CD14-positive monocyte (primary cell): ENCODE measurements at regions not wholly inside any gene's neighbourhood (a gene's known extent, or its start where the extent isn't known, plus 50 kb on each side); places are given as distances from the start of the nearest gene placed in this dataset.

Experiments used
- DNase-seq, 3 donors: peaks; one replicate each; pipeline ENCODE4 v3.0.0-alpha.2; 2011 to 2022
- H2AFZ ChIP-seq: 2 replicates; pipeline ENCODE4 v1.6.0; 2012; ENCODE audit warnings: mild to moderate bottlenecking, low read depth, low read length, inconsistent platforms; ENCODE audit not compliant: insufficient read depth, poor library complexity, severe bottlenecking
- H3K27ac ChIP-seq, 2 donors: 1 replicate in 1 of 2; 2 replicates in 1 of 2; pipeline ENCODE4 v1.5.1; 2012 to 2013; ENCODE audit warnings: low read length in 2 of 2, control low read depth in 1 of 2, inconsistent platforms in 1 of 2, low read depth in 1 of 2, mild to moderate bottlenecking in 1 of 2
- H3K27me3 ChIP-seq, 2 donors: one replicate each; pipeline versions ENCODE4 v1.6.0 to v1.6.1; 2011 to 2013; ENCODE audit warnings: low read length in 2 of 2; ENCODE audit not compliant: control insufficient read depth in 2 of 2, insufficient read depth in 2 of 2
- H3K36me3 ChIP-seq, 2 donors: replicated peaks in 1 of 2; 1 replicate in 1 of 2; 2 replicates in 1 of 2; pipeline versions ENCODE4 v1.5.1 to v1.6.1; 2012 to 2013; ENCODE audit warnings: low read length in 2 of 2, control low read depth in 1 of 2, inconsistent platforms in 1 of 2, mild to moderate bottlenecking in 1 of 2; ENCODE audit not compliant: insufficient read depth in 2 of 2, control insufficient read depth in 1 of 2
- H3K4me1 ChIP-seq, 2 donors: 1 replicate in 1 of 2; 2 replicates in 1 of 2; pipeline versions ENCODE4 v1.5.1 to v1.6.1; 2012 to 2013; ENCODE audit warnings: low read length in 2 of 2, control low read depth in 1 of 2, inconsistent platforms in 1 of 2, mild to moderate bottlenecking in 1 of 2, moderate library complexity in 1 of 2; ENCODE audit not compliant: insufficient read depth in 2 of 2, control insufficient read depth in 1 of 2
- H3K4me2 ChIP-seq: replicated peaks from 2 replicates; pipeline ENCODE3; 2012; ENCODE audit warnings: low read length, moderate library complexity, mild to moderate bottlenecking; ENCODE audit not compliant: poor library complexity, severe bottlenecking; ENCODE audit errors: extremely low read depth
- H3K4me3 ChIP-seq, 3 experiments: fragments of 200-600 bp in 1 of 3; sonication (generic) in 1 of 3; replicated peaks in 1 of 3; 1 replicate in 2 of 3; 2 replicates in 1 of 3; pipeline ENCODE4 v1.5.1; 2011 to 2013; ENCODE audit warnings: low read length in 3 of 3, mild to moderate bottlenecking in 3 of 3, control low read depth in 2 of 3, low read depth in 2 of 3, inconsistent platforms in 1 of 3, moderate library complexity in 1 of 3
- H3K79me2 ChIP-seq: 2 replicates; pipeline ENCODE4 v1.6.0; 2012; ENCODE audit warnings: mild to moderate bottlenecking, control low read depth, inconsistent platforms, low read length, moderate library complexity; ENCODE audit not compliant: insufficient read depth
- H3K9ac ChIP-seq: 2 replicates; pipeline ENCODE4 v1.6.0; 2017; ENCODE audit warnings: low read length, mild to moderate bottlenecking; ENCODE audit not compliant: insufficient read depth, poor library complexity, severe bottlenecking
- H3K9me3 ChIP-seq, 2 donors: replicated peaks in 1 of 2; 1 replicate in 1 of 2; 2 replicates in 1 of 2; pipeline versions ENCODE4 v1.5.1 to v1.6.1; 2012 to 2013; ENCODE audit warnings: low read length in 2 of 2, control low read depth in 1 of 2; ENCODE audit not compliant: control insufficient read depth in 1 of 2, insufficient read depth in 1 of 2
- H4K20me1 ChIP-seq: 2 replicates; pipeline ENCODE4 v1.6.0; 2012; ENCODE audit warnings: mild to moderate bottlenecking, low read length, control low read depth, moderate library complexity; ENCODE audit not compliant: insufficient read depth
- H3K27ac Mint-ChIP-seq, 7 donors: one replicate each; pipeline ENCODE4 v1.8.0; 2020; ENCODE audit warnings: mild to moderate bottlenecking in 7 of 7, mixed read lengths in 7 of 7, moderate library complexity in 6 of 7, inconsistent platforms in 2 of 7
- H3K27me3 Mint-ChIP-seq, 3 donors: one replicate each; pipeline ENCODE4 v1.8.0; 2021 to 2022; ENCODE audit warnings: low read depth in 3 of 3, mild to moderate bottlenecking in 3 of 3, mixed read lengths in 3 of 3, moderate library complexity in 3 of 3, inconsistent platforms in 1 of 3
- H3K36me3 Mint-ChIP-seq, 2 donors: one replicate each; pipeline ENCODE4 v1.8.0; 2020; ENCODE audit warnings: mixed read lengths in 2 of 2, inconsistent platforms in 1 of 2, mild to moderate bottlenecking in 1 of 2
- H3K4me1 Mint-ChIP-seq: one replicate; pipeline ENCODE4 v1.8.0; 2020; ENCODE audit warnings: mild to moderate bottlenecking, mixed read lengths
- H3K4me3 Mint-ChIP-seq, 2 donors: one replicate each; pipeline ENCODE4 v1.8.0; 2020; ENCODE audit warnings: mild to moderate bottlenecking in 2 of 2, mixed read lengths in 2 of 2, moderate library complexity in 1 of 2
- H3K9me3 Mint-ChIP-seq, 7 donors: one replicate each; pipeline ENCODE4 v1.8.0; 2020 to 2022; ENCODE audit warnings: mixed read lengths in 7 of 7, mild to moderate bottlenecking in 6 of 7, moderate library complexity in 6 of 7, inconsistent platforms in 2 of 7
- WGBS: methylation state at CpG from one replicate; pipeline ENCODE4 v1.1.5; 2013; ENCODE audit warnings: missing lambda C conversion rate; ENCODE audit not compliant: insufficient coverage; 5-methylcytosine and 5-hydroxymethylcytosine counted together
- intact Hi-C, 2 donors: fragments of 100-400 bp; cut with micrococcal nuclease; formaldehyde crosslinking; loops; one replicate each; pipeline versions ENCODE4 v1.15.0 to v1.15.1; 2023
- TF ChIP-seq, protein P1 (sequence below): fragments of 200-600 bp; IDR thresholded peaks from one replicate; pipeline ENCODE4 v1.8.0; 2022; ENCODE audit warnings: antibody characterized with exemption, mild to moderate bottlenecking

DNA sequence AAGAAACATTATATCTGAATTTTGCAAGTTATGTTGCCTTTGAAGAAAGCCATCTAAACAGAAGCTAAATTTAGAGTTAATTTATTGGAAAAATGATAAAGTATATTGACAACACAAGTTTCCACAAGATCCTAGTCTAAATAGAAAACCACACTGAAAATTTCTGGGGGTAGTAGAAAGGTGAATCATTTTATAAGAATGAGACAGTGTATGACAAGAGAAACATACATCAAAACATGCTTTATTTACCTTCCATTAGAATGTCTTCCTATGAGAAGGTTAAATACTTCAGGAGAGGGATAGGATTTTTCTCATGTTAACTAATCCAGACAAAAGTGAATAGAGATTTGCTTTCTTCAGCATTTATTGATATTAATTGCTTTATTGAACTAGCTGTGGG is 1389.8 kb upstream of the ZEB2 start:
- Histone ChIP-seq H3K9me3 (no peaks in the 10 kb centered on the region), H3K9ac (no peak overlapping the region), H3K27me3 (no peaks in the 10 kb centered on the region), H3K4me3 (no peak overlapping the region), H3K4me1 (no peaks in the 10 kb centered on the region), H4K20me1 (no peaks in the 10 kb centered on the region), H3K27ac (no peak overlapping the region), H2AFZ (no peak overlapping the region), H3K79me2 (no peaks in the 10 kb centered on the region), H3K4me2 (no peak overlapping the region), H3K36me3 (no peaks in the 10 kb centered on the region)
- Mint-ChIP-seq H3K36me3 (no peaks in the 10 kb centered on the region), H3K4me1 (peaks cover 7% of the 10 kb centered on the region), H3K9me3 (no peaks in the 10 kb centered on the region), H3K4me3 (no peak overlapping the region), H3K27me3 (peaks cover 0 to 1% (median 0%) of the 10 kb centered on the region in 3 donors), H3K27ac (no peak overlapping the region)
- no peak for DNase-seq
- intact Hi-C loops = no loop called here
- TF ChIP-seq, protein P1, sequence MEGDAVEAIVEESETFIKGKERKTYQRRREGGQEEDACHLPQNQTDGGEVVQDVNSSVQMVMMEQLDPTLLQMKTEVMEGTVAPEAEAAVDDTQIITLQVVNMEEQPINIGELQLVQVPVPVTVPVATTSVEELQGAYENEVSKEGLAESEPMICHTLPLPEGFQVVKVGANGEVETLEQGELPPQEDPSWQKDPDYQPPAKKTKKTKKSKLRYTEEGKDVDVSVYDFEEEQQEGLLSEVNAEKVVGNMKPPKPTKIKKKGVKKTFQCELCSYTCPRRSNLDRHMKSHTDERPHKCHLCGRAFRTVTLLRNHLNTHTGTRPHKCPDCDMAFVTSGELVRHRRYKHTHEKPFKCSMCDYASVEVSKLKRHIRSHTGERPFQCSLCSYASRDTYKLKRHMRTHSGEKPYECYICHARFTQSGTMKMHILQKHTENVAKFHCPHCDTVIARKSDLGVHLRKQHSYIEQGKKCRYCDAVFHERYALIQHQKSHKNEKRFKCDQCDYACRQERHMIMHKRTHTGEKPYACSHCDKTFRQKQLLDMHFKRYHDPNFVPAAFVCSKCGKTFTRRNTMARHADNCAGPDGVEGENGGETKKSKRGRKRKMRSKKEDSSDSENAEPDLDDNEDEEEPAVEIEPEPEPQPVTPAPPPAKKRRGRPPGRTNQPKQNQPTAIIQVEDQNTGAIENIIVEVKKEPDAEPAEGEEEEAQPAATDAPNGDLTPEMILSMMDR = no peak

DNA sequence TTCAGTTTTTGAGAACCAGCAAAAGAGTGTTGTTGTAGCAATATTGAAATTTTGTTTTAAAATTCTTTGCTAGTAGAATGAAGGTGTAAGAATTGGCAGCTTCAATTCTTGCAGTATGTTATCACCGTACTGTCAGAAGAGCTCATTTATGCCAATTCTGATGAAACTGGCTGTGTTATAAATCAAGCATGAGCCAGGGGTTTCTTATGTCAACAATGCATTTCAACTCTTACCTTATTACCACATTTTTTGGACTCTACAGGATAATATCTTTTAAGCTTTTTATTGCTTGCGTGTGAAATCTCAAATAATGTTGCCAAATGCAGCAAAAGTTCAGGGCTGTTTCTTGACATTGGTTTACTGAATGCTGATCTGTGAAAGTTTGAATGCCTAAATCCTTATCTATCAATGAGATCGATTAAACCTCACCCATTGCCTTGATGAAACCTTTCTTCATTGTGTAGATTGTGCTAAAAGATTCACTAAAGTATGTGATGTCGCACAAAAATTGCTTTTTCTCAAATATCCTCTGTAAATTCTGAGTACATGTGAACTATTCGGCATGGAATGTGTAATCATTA is 1389.3 kb upstream of the ZEB2 start:
- no peaks in the 10 kb centered on the region for H3K36me3 Mint-ChIP-seq
- Histone ChIP-seq H3K9me3 (no peaks in the 10 kb centered on the region), H3K27me3 (no peaks in the 10 kb centered on the region), H3K4me1 (no peaks in the 10 kb centered on the region), H3K36me3 (no peaks in the 10 kb centered on the region), H3K4me3 (no peak overlapping the region), H3K79me2 (no peaks in the 10 kb centered on the region), H3K9ac (no peak overlapping the region), H4K20me1 (no peaks in the 10 kb centered on the region), H3K4me2 (no peak overlapping the region), H3K27ac (no peak overlapping the region), H2AFZ (no peak overlapping the region)
- H3K9me3 Mint-ChIP-seq = no peaks in the 10 kb centered on the region
- no CpG with 5 or more reads among the region's 5 CpGs for WGBS
- intact Hi-C loops = no loop called here
- TF ChIP-seq, protein P1 = no peak
- no peak for DNase-seq
- H3K4me3 Mint-ChIP-seq = no peak overlapping the region
- H3K27ac Mint-ChIP-seq = no peak overlapping the region
- peaks cover 0 to 1% (median 0%) of the 10 kb centered on the region in 3 donors for H3K27me3 Mint-ChIP-seq
- H3K4me1 Mint-ChIP-seq = peaks cover 7% of the 10 kb centered on the region
